H1 (cell line): ENCODE measurements at regions not wholly inside any gene's neighbourhood (a gene's known extent, or its start where the extent isn't known, plus 50 kb on each side); places are given as distances from the start of the nearest gene placed in this dataset.

Source experiments
- CTCF ChIA-PET: fragments of 300-600 bp; sonication (Branson Sonifier 250); formaldehyde crosslinking; loops from one replicate; lab custom pipeline; 2021; ENCODE audit not compliant: partially characterized antibody; lab: Charles Lee
- POLR2A ChIA-PET: fragments of 300-600 bp; sonication (Branson Sonifier 250); formaldehyde crosslinking; loops from one replicate; lab custom pipeline; 2021; ENCODE audit warnings: inconsistent platforms; ENCODE audit not compliant: partially characterized antibody; lab: Charles Lee
- DNase-seq, 2 experiments: peaks; one replicate each; pipeline versions ENCODE4 v3.0.0 to v3.0.0-alpha.2; 2010 to 2022; ENCODE audit warnings: low spot score in 2 of 2, low read depth in 1 of 2, mixed read lengths in 1 of 2
- FAIRE-seq: peaks from 2 replicates; lab custom pipeline; 2011; peaks lifted over from hg19 to GRCh38; lab: Jason Lieb, UNC
- H2AFZ ChIP-seq: 2 replicates; pipeline ENCODE4 v1.8.1; 2012; ENCODE audit warnings: low read length, inconsistent platforms
- H2AK5ac ChIP-seq: 2 replicates; pipeline ENCODE4 v1.6.1; 2013; ENCODE audit warnings: low read depth, low read length
- H2BK120ac ChIP-seq: replicated peaks from 2 replicates; pipeline ENCODE3; 2013; ENCODE audit warnings: low read depth, low read length, inconsistent platforms
- H2BK12ac ChIP-seq: 2 replicates; pipeline ENCODE4 v1.6.1; 2013; ENCODE audit warnings: low read depth, low read length
- H2BK15ac ChIP-seq: 2 replicates; pipeline ENCODE4 v1.6.1; 2013; ENCODE audit warnings: low read length
- H2BK20ac ChIP-seq: 2 replicates; pipeline ENCODE4 v1.6.1; 2013; ENCODE audit warnings: low read length
- H2BK5ac ChIP-seq: 2 replicates; pipeline ENCODE4 v1.6.1; 2013; ENCODE audit warnings: low read depth, low read length
- H3K14ac ChIP-seq: 2 replicates; pipeline ENCODE4 v1.6.1; 2013; ENCODE audit warnings: inconsistent platforms; ENCODE audit not compliant: insufficient read length
- H3K18ac ChIP-seq: 2 replicates; pipeline ENCODE4 v1.6.1; 2013; ENCODE audit warnings: low read length; ENCODE audit errors: extremely low read depth
- H3K23ac ChIP-seq: 2 replicates; pipeline ENCODE4 v1.6.1; 2013; ENCODE audit warnings: inconsistent platforms; ENCODE audit not compliant: insufficient read length
- H3K23me2 ChIP-seq: 2 replicates; pipeline ENCODE4 v1.6.1; 2013; ENCODE audit warnings: low read depth, low read length
- H3K27ac ChIP-seq: 2 replicates; pipeline ENCODE4 v1.6.1; 2011; ENCODE audit warnings: low read depth, low read length, inconsistent platforms
- H3K27me3 ChIP-seq, 4 experiments: replicated peaks in 1 of 4; 1 replicate in 1 of 4; 2 replicates in 3 of 4; pipeline versions ENCODE4 v1.6.1 to v1.8.1; 2011 to 2013; ENCODE audit warnings: low read length in 3 of 4, mild to moderate bottlenecking in 3 of 4, inconsistent platforms in 2 of 4, mixed read lengths in 2 of 4, moderate library complexity in 1 of 4; ENCODE audit not compliant: control insufficient read depth in 3 of 4, insufficient read depth in 3 of 4; ENCODE audit errors: extremely low read depth in 1 of 4
- H3K36me3 ChIP-seq, 4 experiments: 2 replicates each; pipeline versions ENCODE4 v1.6.1 to v1.8.1; 2011 to 2013; ENCODE audit warnings: mild to moderate bottlenecking in 4 of 4, low read length in 3 of 4, moderate library complexity in 2 of 4, control low read depth in 1 of 4, inconsistent platforms in 1 of 4; ENCODE audit not compliant: insufficient read depth in 4 of 4, control insufficient read depth in 2 of 4
- H3K4ac ChIP-seq: replicated peaks from 2 replicates; pipeline ENCODE3; 2013; ENCODE audit warnings: low read length, low read depth, mixed read lengths, inconsistent platforms; ENCODE audit not compliant: insufficient read length
- H3K4me1 ChIP-seq, 4 experiments: replicated peaks in 1 of 4; 1 replicate in 1 of 4; 2 replicates in 3 of 4; pipeline versions ENCODE4 v1.6.1 to v1.8.1; 2011 to 2013; ENCODE audit warnings: low read length in 3 of 4, inconsistent platforms in 2 of 4, mixed read lengths in 1 of 4; ENCODE audit not compliant: insufficient read depth in 4 of 4, control insufficient read depth in 3 of 4
- H3K4me2 ChIP-seq, 2 experiments: 2 replicates each; pipeline versions ENCODE4 v1.6.1 to v1.8.1; 2011 to 2013; ENCODE audit warnings: low read depth in 2 of 2, low read length in 2 of 2, control low read depth in 1 of 2, inconsistent platforms in 1 of 2, mild to moderate bottlenecking in 1 of 2; ENCODE audit not compliant: insufficient read depth in 1 of 2
- H3K4me3 ChIP-seq, 4 experiments: fragments of 200-600, 300-600 bp in 1 of 4; sonication (generic), shearing (Covaris generic), sonication (Bioruptor Twin) in 1 of 4; 2 replicates each; pipeline versions ENCODE4 v1.5.1 to v1.8.1; 2011 to 2016; ENCODE audit warnings: low read length in 4 of 4, low read depth in 3 of 4, control low read depth in 2 of 4, inconsistent platforms in 2 of 4, mild to moderate bottlenecking in 2 of 4, mixed read lengths in 1 of 4, moderate library complexity in 1 of 4; ENCODE audit not compliant: insufficient read depth in 2 of 4; ENCODE audit errors: extremely low read depth in 1 of 4
- H3K56ac ChIP-seq: replicated peaks from 2 replicates; pipeline ENCODE3; 2013; ENCODE audit warnings: low read depth, mild to moderate bottlenecking, mixed read lengths, low read length, inconsistent platforms; ENCODE audit not compliant: insufficient read length
- H3K79me1 ChIP-seq: 2 replicates; pipeline ENCODE4 v1.6.1; 2013; ENCODE audit warnings: low read depth, low read length, control low read depth
- H3K79me2 ChIP-seq, 2 experiments: 2 replicates each; pipeline versions ENCODE4 v1.6.1 to v1.8.1; 2012 to 2013; ENCODE audit warnings: low read length in 2 of 2, mild to moderate bottlenecking in 2 of 2, inconsistent platforms in 1 of 2; ENCODE audit not compliant: insufficient read depth in 2 of 2, control insufficient read depth in 1 of 2
- H3K9ac ChIP-seq, 4 experiments: replicated peaks in 1 of 4; 1 replicate in 1 of 4; 2 replicates in 3 of 4; pipeline versions ENCODE4 v1.6.1 to v1.8.1; 2011 to 2013; ENCODE audit warnings: low read depth in 3 of 4, low read length in 3 of 4, control low read depth in 2 of 4, mild to moderate bottlenecking in 2 of 4, moderate library complexity in 2 of 4, inconsistent platforms in 1 of 4; ENCODE audit errors: extremely low read depth in 1 of 4
- H3K9me3 ChIP-seq, 2 experiments: 2 replicates each; pipeline versions ENCODE4 v1.6.1 to v1.8.1; 2012 to 2013; ENCODE audit warnings: mild to moderate bottlenecking in 2 of 2, moderate library complexity in 2 of 2, control low read depth in 1 of 2, inconsistent platforms in 1 of 2, low read depth in 1 of 2, low read length in 1 of 2, mixed read lengths in 1 of 2; ENCODE audit not compliant: insufficient read depth in 2 of 2
- H4K20me1 ChIP-seq, 2 experiments: replicated peaks in 1 of 2; 2 replicates each; pipeline versions ENCODE3 to v1.8.1; 2011 to 2013; ENCODE audit warnings: inconsistent platforms in 2 of 2, low read length in 2 of 2, mild to moderate bottlenecking in 1 of 2; ENCODE audit not compliant: insufficient read depth in 2 of 2, control insufficient read depth in 1 of 2
- H4K5ac ChIP-seq: 2 replicates; pipeline ENCODE4 v1.6.1; 2013; ENCODE audit warnings: low read length, low read depth, mixed read lengths, inconsistent platforms; ENCODE audit not compliant: insufficient read length
- H4K8ac ChIP-seq: 2 replicates; pipeline ENCODE4 v1.8.0; 2013; ENCODE audit warnings: mild to moderate bottlenecking, moderate library complexity, low read length, inconsistent platforms; ENCODE audit not compliant: insufficient read depth; ENCODE audit errors: extremely low read depth
- H4K91ac ChIP-seq: replicated peaks from 2 replicates; pipeline ENCODE3; 2013; ENCODE audit warnings: low read length, mixed read lengths, inconsistent platforms; ENCODE audit not compliant: insufficient read length
- BACH1 ChIP-seq: IDR thresholded peaks from 2 replicates; pipeline ENCODE4 v1.6.1; 2012; ENCODE audit warnings: low read length, improper control_type of control experiment
- CHD2 ChIP-seq: IDR thresholded peaks from 2 replicates; pipeline ENCODE4 v1.6.1; 2012; ENCODE audit warnings: low read length, improper control_type of control experiment
- EP300 ChIP-seq, 2 experiments: IDR thresholded peaks; 1 replicate in 1 of 2; 2 replicates in 1 of 2; pipeline ENCODE4 v1.6.1; 2011 to 2012; ENCODE audit warnings: low read depth in 2 of 2, low read length in 2 of 2, mild to moderate bottlenecking in 2 of 2, borderline replicate concordance in 1 of 2, inconsistent platforms in 1 of 2, moderate library complexity in 1 of 2
- JUN ChIP-seq: IDR thresholded peaks from 2 replicates; pipeline ENCODE4 v1.6.1; 2011; ENCODE audit warnings: low read depth, mild to moderate bottlenecking, improper control_type of control experiment, low read length
- JUND ChIP-seq: IDR thresholded peaks from 2 replicates; pipeline ENCODE4 v1.6.1; 2011; ENCODE audit warnings: mild to moderate bottlenecking, improper control_type of control experiment, low read length
- KDM1A ChIP-seq: fragments of 200-600, 300-600 bp; sonication (generic); IDR thresholded peaks from 2 replicates; pipeline ENCODE4 v1.7.1; 2016; ENCODE audit warnings: mild to moderate bottlenecking, low read length, borderline replicate concordance
- KDM5A ChIP-seq: fragments of 200-600 bp; IDR thresholded peaks from 2 replicates; pipeline ENCODE4 v1.7.1; 2012; ENCODE audit warnings: mild to moderate bottlenecking, low read length, inconsistent platforms, mixed read lengths
- NRF1 ChIP-seq: IDR thresholded peaks from 2 replicates; pipeline ENCODE4 v1.6.1; 2011; ENCODE audit warnings: mild to moderate bottlenecking, low read depth, low read length, improper control_type of control experiment
- POU5F1 ChIP-seq: IDR thresholded peaks from 2 replicates; pipeline ENCODE4 v1.6.1; 2011; ENCODE audit warnings: low read depth, mild to moderate bottlenecking, low read length, moderate library complexity
- RNF2 ChIP-seq: fragments of 200-900, 300-1000 bp; sonication (generic); IDR thresholded peaks from 2 replicates; pipeline ENCODE4 v1.7.1; 2016; ENCODE audit warnings: borderline replicate concordance, low read depth, mild to moderate bottlenecking, antibody characterized with exemption, low read length; ENCODE audit not compliant: poor library complexity, severe bottlenecking; ENCODE audit errors: missing control alignments
- RXRA ChIP-seq: IDR thresholded peaks from 2 replicates; pipeline ENCODE4 v1.6.1; 2011; ENCODE audit warnings: low read depth, mild to moderate bottlenecking, low read length, moderate library complexity; ENCODE audit not compliant: insufficient read depth
- SAP30 ChIP-seq: fragments of 300-600 bp; sonication (generic); IDR thresholded peaks from 2 replicates; pipeline ENCODE4 v1.7.1; 2012; ENCODE audit warnings: low read length, moderate library complexity, mild to moderate bottlenecking, inconsistent platforms; ENCODE audit not compliant: insufficient read depth, insufficient replicate concordance
- SP1 ChIP-seq: IDR thresholded peaks from 2 replicates; pipeline ENCODE4 v1.6.1; 2011; ENCODE audit warnings: low read depth, low read length
- TAF1 ChIP-seq: IDR thresholded peaks from 2 replicates; pipeline ENCODE4 v1.6.1; 2011; ENCODE audit warnings: mild to moderate bottlenecking, low read depth, low read length
- TCF12 ChIP-seq: IDR thresholded peaks from 2 replicates; pipeline ENCODE4 v1.6.1; 2011; ENCODE audit warnings: low read depth, mild to moderate bottlenecking, low read length
- WGBS, 2 experiments: shearing (Covaris generic) in 1 of 2; methylation state at CpG; one replicate each; pipeline versions ENCODE4 v1.1.6 to v1.1.7; 2013 to 2015; ENCODE audit warnings: low lambda C conversion rate in 2 of 2, mixed read lengths in 2 of 2, inconsistent platforms in 1 of 2, low coverage in 1 of 2, missing lambda C conversion rate in 1 of 2; ENCODE audit not compliant: insufficient replicate concordance in 2 of 2, insufficient coverage in 1 of 2, insufficient read length in 1 of 2; ENCODE audit errors: extremely low coverage in 1 of 2, missing lambda C conversion rate in 1 of 2; 5-methylcytosine and 5-hydroxymethylcytosine counted together

GRCh38 chrX:27307546-27307945 lies 155.6 kb downstream of the PPP4R3C start:
- no peaks in the 10 kb centered on the region for H3K79me2 ChIP-seq
- TF ChIP-seq JUN (no peak), SAP30 (no peak), POU5F1 (no peak), NRF1 (no peak), TCF12 (no peak), RNF2 (no peak), SP1 (no peak), CHD2 (no peak), KDM5A (no peak), BACH1 (no peak), TAF1 (no peak), KDM1A (no peak), RXRA (no peak), EP300 (IDR thresholded peaks at IDR 0.05; ENCODE audit: borderline replicate concordance in 1 of 2, low read depth in 2 of 2, low read length in 2 of 2) (no peak), JUND (no peak)
- TF ChIP-seq, all 59 proteins: peak for 0
- Histone ChIP-seq H3K36me3 (no peaks in the 10 kb centered on the region), H3K27ac (no peak overlapping the region), H3K56ac (no peak overlapping the region), H4K91ac (no peak overlapping the region), H3K4me1 (no peaks in the 10 kb centered on the region), H3K23me2 (no peaks in the 10 kb centered on the region), H3K4me3 (no peak overlapping the region), H2BK15ac (no peak overlapping the region), H4K20me1 (no peaks in the 10 kb centered on the region), H3K9me3 (no peaks in the 10 kb centered on the region), H3K79me1 (no peaks in the 10 kb centered on the region), H2BK12ac (no peak overlapping the region), H2BK20ac (no peak overlapping the region), H3K14ac (no peak overlapping the region), H3K4ac (no peak overlapping the region), H2BK5ac (no peak overlapping the region), H3K27me3 (no peaks in the 10 kb centered on the region), H2AK5ac (no peak overlapping the region), H3K4me2 (no peak overlapping the region), H3K18ac (no peak overlapping the region), H3K23ac (no peak overlapping the region), H2AFZ (no peak overlapping the region), H2BK120ac (no peak overlapping the region), H4K5ac (no peak overlapping the region), H3K9ac (no peak overlapping the region), H4K8ac (no peak overlapping the region)
- FAIRE-seq: no peak
- ChIA-PET CTCF (no interaction called here), POLR2A (no interaction called here)
- no CpG with 5 or more reads among the region's 1 CpG for WGBS, 2 experiments
- DNase-seq: no peak
